Smooth muscle cell (in vitro differentiated cells): ENCODE measurements at regions not wholly inside any gene's neighbourhood (a gene's known extent, or its start where the extent isn't known, plus 50 kb on each side); places are given as distances from the start of the nearest gene placed in this dataset.

Experiments
- DNase-seq: peaks from one replicate; lab custom pipeline; 2025; ENCODE audit not compliant: unreplicated experiment; lab: John Stamatoyannopoulos, UW
- H2AFZ ChIP-seq: fragments of 200-600 bp; sonication (generic); 2 replicates; pipeline ENCODE4 v1.6.0; 2016; ENCODE audit warnings: antibody characterized with exemption, low read depth, mild to moderate bottlenecking
- H3F3A ChIP-seq: fragments of 200-600 bp; sonication (generic); 2 replicates; pipeline ENCODE4 v1.6.0; 2017; ENCODE audit warnings: antibody characterized with exemption, low read depth
- H3K27ac ChIP-seq: fragments of 200-600 bp; sonication (generic); 2 replicates; pipeline ENCODE4 v1.5.1; 2016; ENCODE audit warnings: low read depth, mild to moderate bottlenecking
- H3K27me3 ChIP-seq: fragments of 200-600 bp; sonication (generic); 2 replicates; pipeline ENCODE4 v1.6.1; 2016; ENCODE audit warnings: low read depth, mild to moderate bottlenecking
- H3K36me3 ChIP-seq: fragments of 200-600 bp; sonication (generic); 2 replicates; pipeline ENCODE4 v1.5.1; 2016; ENCODE audit warnings: low read depth
- H3K4me1 ChIP-seq: fragments of 200-600 bp; sonication (generic); 2 replicates; pipeline ENCODE4 v1.5.1; 2016; ENCODE audit warnings: low read depth
- H3K4me2 ChIP-seq: fragments of 200-600 bp; sonication (generic); 2 replicates; pipeline ENCODE4 v1.6.0; 2016; ENCODE audit warnings: mild to moderate bottlenecking
- H3K4me3 ChIP-seq: fragments of 200-600 bp; sonication (generic); 2 replicates; pipeline ENCODE4 v1.5.1; 2016; ENCODE audit warnings: mild to moderate bottlenecking
- H3K79me2 ChIP-seq: fragments of 200-600 bp; sonication (generic); 2 replicates; pipeline ENCODE4 v1.6.0; 2016; ENCODE audit warnings: low read depth, mild to moderate bottlenecking
- H3K9ac ChIP-seq: fragments of 200-600 bp; sonication (generic); 2 replicates; pipeline ENCODE4 v1.6.0; 2016; ENCODE audit warnings: low read depth
- H3K9me3 ChIP-seq: fragments of 200-600 bp; sonication (generic); replicated peaks from 2 replicates; pipeline ENCODE4 v1.5.1; 2016; ENCODE audit warnings: low read depth
- H4K20me1 ChIP-seq: fragments of 200-600 bp; sonication (generic); 2 replicates; pipeline ENCODE4 v1.6.0; 2016; ENCODE audit warnings: low read depth
- WGBS: methylation state at CpG from one replicate; pipeline ENCODE4 v1.1.7; 2016; ENCODE audit warnings: low lambda C conversion rate; 5-methylcytosine and 5-hydroxymethylcytosine counted together
- TF ChIP-seq, protein P1 (sequence below): fragments of 200-600 bp; sonication (generic); IDR thresholded peaks from 2 replicates; pipeline ENCODE4 v1.5.1; 2017; ENCODE audit warnings: borderline replicate concordance, mild to moderate bottlenecking, antibody characterized with exemption; ENCODE audit not compliant: insufficient read depth, poor library complexity, severe bottlenecking

DNA sequence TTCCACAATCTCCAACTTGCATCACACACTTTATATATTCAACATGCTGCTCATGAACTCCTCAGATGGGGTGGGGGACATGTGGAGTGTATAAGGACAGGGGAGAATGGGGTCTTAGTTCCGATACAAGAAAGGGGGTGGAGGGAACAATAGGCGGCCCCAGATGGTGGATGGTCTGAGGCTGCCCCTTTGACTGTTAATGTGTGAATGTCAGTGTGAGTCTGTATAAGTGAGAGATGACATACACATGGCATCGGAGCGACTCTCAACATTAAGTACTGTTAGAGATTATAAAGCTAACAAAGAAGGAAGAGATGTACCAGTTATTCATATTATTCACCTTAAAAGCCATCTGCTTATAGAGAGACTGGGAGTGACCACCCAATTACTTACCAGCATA lies 193.1 kb downstream of the AXIN2 start:
- Histone ChIP-seq H3K27ac (no peak overlapping the region), H3K27me3 (no peaks in the 10 kb centered on the region), H4K20me1 (no peaks in the 10 kb centered on the region), H3K4me2 (no peak overlapping the region), H3K36me3 (no peaks in the 10 kb centered on the region), H3K9ac (no peak overlapping the region), H3K4me3 (no peak overlapping the region), H3K79me2 (no peaks in the 10 kb centered on the region), H2AFZ (no peak overlapping the region), H3F3A (no peaks in the 10 kb centered on the region), H3K4me1 (no peaks in the 10 kb centered on the region), H3K9me3 (no peaks in the 10 kb centered on the region)
- DNase-seq, result no peak
- TF ChIP-seq, protein P1, sequence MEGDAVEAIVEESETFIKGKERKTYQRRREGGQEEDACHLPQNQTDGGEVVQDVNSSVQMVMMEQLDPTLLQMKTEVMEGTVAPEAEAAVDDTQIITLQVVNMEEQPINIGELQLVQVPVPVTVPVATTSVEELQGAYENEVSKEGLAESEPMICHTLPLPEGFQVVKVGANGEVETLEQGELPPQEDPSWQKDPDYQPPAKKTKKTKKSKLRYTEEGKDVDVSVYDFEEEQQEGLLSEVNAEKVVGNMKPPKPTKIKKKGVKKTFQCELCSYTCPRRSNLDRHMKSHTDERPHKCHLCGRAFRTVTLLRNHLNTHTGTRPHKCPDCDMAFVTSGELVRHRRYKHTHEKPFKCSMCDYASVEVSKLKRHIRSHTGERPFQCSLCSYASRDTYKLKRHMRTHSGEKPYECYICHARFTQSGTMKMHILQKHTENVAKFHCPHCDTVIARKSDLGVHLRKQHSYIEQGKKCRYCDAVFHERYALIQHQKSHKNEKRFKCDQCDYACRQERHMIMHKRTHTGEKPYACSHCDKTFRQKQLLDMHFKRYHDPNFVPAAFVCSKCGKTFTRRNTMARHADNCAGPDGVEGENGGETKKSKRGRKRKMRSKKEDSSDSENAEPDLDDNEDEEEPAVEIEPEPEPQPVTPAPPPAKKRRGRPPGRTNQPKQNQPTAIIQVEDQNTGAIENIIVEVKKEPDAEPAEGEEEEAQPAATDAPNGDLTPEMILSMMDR, result no peak
- WGBS, result 81% methylated on average over 4 of the region's 4 CpGs

DNA sequence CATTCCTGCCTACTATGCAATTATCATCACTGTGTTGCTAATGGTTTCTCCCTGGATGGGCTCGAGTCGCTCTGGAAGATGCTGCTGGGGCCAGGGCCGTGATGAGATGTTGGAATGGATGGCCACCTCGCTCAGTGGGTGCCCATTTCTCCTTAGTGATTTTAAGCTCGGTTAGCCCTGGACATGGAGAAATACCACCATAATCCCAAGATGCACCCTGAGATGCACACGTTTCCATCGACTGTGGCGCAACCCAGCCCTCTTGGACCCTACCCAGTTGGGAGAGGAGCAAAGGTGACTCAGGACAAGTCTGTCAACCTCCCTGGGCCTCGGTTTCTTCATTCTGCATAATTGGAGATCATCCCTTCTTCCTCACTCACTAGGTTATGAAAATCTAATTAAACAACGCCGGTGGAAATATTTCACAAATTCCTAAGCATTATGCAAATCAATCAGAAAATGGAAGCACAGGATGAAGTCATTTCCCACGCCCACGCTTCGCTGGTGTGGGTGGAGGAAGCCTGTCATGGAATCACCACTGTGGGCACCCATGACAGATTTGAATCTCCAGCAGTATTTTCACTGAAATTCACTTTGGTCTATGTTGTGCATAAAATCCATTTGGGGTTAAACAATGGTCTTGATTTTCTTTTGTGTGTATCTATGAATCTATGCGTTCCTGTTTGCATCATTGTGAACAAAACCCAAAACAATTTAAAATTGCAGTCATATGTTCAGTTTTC lies 195.2 kb downstream of the AXIN2 start:
- DNase-seq, result no peak
- no peaks in the 10 kb centered on the region for H3F3A ChIP-seq
- H3K4me3 ChIP-seq, result no peak overlapping the region
- H3K4me1 ChIP-seq, result no peaks in the 10 kb centered on the region
- no peaks in the 10 kb centered on the region for H3K9me3 ChIP-seq
- 96% methylated on average over 15 of the region's 15 CpGs for WGBS
- H3K4me2 ChIP-seq, result no peak overlapping the region
- H3K36me3 ChIP-seq, result no peaks in the 10 kb centered on the region
- H2AFZ ChIP-seq, result no peak overlapping the region
- H3K79me2 ChIP-seq, result no peaks in the 10 kb centered on the region
- H4K20me1 ChIP-seq, result no peaks in the 10 kb centered on the region
- TF ChIP-seq, protein P1, result no peak
- H3K27me3 ChIP-seq, result no peaks in the 10 kb centered on the region
- no peak overlapping the region for H3K9ac ChIP-seq
- no peak overlapping the region for H3K27ac ChIP-seq

DNA sequence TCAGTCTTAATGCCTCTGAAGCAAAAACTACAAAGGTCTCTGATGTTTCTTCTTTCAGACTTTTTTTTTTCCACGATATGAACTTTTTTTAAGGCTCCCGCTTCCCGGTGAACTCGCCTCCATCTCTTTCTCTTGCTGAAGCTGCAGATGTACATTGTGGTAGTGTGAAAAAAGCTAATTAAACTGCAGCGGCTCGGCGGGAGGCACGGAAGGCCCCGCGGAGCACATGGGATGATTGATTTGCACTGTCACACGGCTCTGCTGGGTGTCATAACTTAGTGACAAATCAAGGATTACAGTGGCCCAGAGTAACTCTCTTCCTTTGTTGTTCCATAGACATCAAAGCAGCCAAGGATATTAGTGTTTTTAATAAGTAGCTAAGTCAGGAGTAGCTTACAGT lies 196.3 kb downstream of the AXIN2 start:
- H3K4me3 ChIP-seq, result no peak overlapping the region
- no peaks in the 10 kb centered on the region for H3K79me2 ChIP-seq
- H3K27me3 ChIP-seq, result no peaks in the 10 kb centered on the region
- no peaks in the 10 kb centered on the region for H3F3A ChIP-seq
- no peaks in the 10 kb centered on the region for H3K4me1 ChIP-seq
- DNase-seq, result no peak
- no peaks in the 10 kb centered on the region for H3K36me3 ChIP-seq
- TF ChIP-seq, protein P1, result no peak
- no peaks in the 10 kb centered on the region for H4K20me1 ChIP-seq
- H3K9me3 ChIP-seq, result no peaks in the 10 kb centered on the region
- WGBS, result 78% methylated on average over 11 of the region's 11 CpGs
- H3K4me2 ChIP-seq, result no peak overlapping the region
- H3K9ac ChIP-seq, result no peak overlapping the region
- no peak overlapping the region for H2AFZ ChIP-seq
- H3K27ac ChIP-seq, result no peak overlapping the region

GRCh38 chr17:65364438-65364837 lies 197.0 kb downstream of the AXIN2 start:
- WGBS, result 95% methylated on average over 7 of the region's 7 CpGs
- no peaks in the 10 kb centered on the region for H3K27me3 ChIP-seq
- no peak overlapping the region for H3K4me2 ChIP-seq
- H3K4me3 ChIP-seq, result no peak overlapping the region
- no peaks in the 10 kb centered on the region for H3K9me3 ChIP-seq
- H3K36me3 ChIP-seq, result no peaks in the 10 kb centered on the region
- no peaks in the 10 kb centered on the region for H3K4me1 ChIP-seq
- H3K79me2 ChIP-seq, result no peaks in the 10 kb centered on the region
- no peak for DNase-seq
- no peak overlapping the region for H3K27ac ChIP-seq
- no peaks in the 10 kb centered on the region for H3F3A ChIP-seq
- H4K20me1 ChIP-seq, result no peaks in the 10 kb centered on the region
- no peak overlapping the region for H2AFZ ChIP-seq
- TF ChIP-seq, protein P1, result no peak
- no peak overlapping the region for H3K9ac ChIP-seq
